IPS DF 6.9 (cell line): ENCODE measurements at regions not wholly inside any gene's neighbourhood (a gene's known extent, or its start where the extent isn't known, plus 50 kb on each side); places are given as distances from the start of the nearest gene placed in this dataset.

Experiments
- DNase-seq: peaks from one replicate; pipeline ENCODE4 v3.0.0-alpha.2; 2013; ENCODE audit warnings: low read depth, low spot score
- H3K27ac ChIP-seq: one replicate; pipeline ENCODE4 v1.5.1; 2013; ENCODE audit warnings: low read length, control low read depth
- H3K27me3 ChIP-seq: 2 replicates; pipeline ENCODE4 v1.6.1; 2013; ENCODE audit warnings: mild to moderate bottlenecking, low read length; ENCODE audit not compliant: control insufficient read depth, insufficient read depth
- H3K36me3 ChIP-seq: 2 replicates; pipeline ENCODE4 v1.6.1; 2013; ENCODE audit warnings: low read length; ENCODE audit not compliant: control insufficient read depth, insufficient read depth
- H3K4me1 ChIP-seq: 2 replicates; pipeline ENCODE4 v1.6.1; 2013; ENCODE audit warnings: low read length; ENCODE audit not compliant: control insufficient read depth, insufficient read depth
- H3K4me3 ChIP-seq: 2 replicates; pipeline ENCODE4 v1.5.1; 2013; ENCODE audit warnings: mild to moderate bottlenecking, low read length
- H3K9me3 ChIP-seq: 2 replicates; pipeline ENCODE4 v1.6.1; 2013; ENCODE audit warnings: low read length, inconsistent platforms; ENCODE audit not compliant: control insufficient read depth, insufficient read depth
- WGBS: extraction: QIAGEN DNeasy Blood & Tissue Kit; methylation state at CpG from one replicate; pipeline ENCODE4 v1.1.7; 2013; ENCODE audit warnings: mixed read lengths, missing lambda C conversion rate; ENCODE audit not compliant: insufficient read length, insufficient coverage; 5-methylcytosine and 5-hydroxymethylcytosine counted together

- no peak overlapping the region for H3K27ac ChIP-seq
- WGBS, result no CpG with 5 or more reads among the region's 1 CpG
- H3K27me3 ChIP-seq, result no peaks in the 10 kb centered on the region
- no peak overlapping the region for H3K4me3 ChIP-seq
- H3K9me3 ChIP-seq, result no peaks in the 10 kb centered on the region
- no peak for DNase-seq
- H3K36me3 ChIP-seq, result no peaks in the 10 kb centered on the region
- H3K4me1 ChIP-seq, result no peaks in the 10 kb centered on the region
Observed at GRCh38 chr4:20478412-20478811, 221.8 kb upstream of the PACRGL start.

GRCh38 chr4:20480165-20480947 lies 219.9 kb upstream of the PACRGL start:
- no peaks in the 10 kb centered on the region for H3K9me3 ChIP-seq
- no peaks in the 10 kb centered on the region for H3K4me1 ChIP-seq
- no peak overlapping the region for H3K27ac ChIP-seq
- H3K27me3 ChIP-seq, result no peaks in the 10 kb centered on the region
- H3K4me3 ChIP-seq, result no peak overlapping the region
- WGBS, result no CpG with 5 or more reads among the region's 7 CpGs
- DNase-seq, result no peak
- H3K36me3 ChIP-seq, result no peaks in the 10 kb centered on the region

GRCh38 chr4:20483416-20483815 lies 216.8 kb upstream of the PACRGL start:
- no peak for DNase-seq
- no peaks in the 10 kb centered on the region for H3K36me3 ChIP-seq
- no peak overlapping the region for H3K4me3 ChIP-seq
- no peaks in the 10 kb centered on the region for H3K9me3 ChIP-seq
- H3K27me3 ChIP-seq, result no peaks in the 10 kb centered on the region
- no peaks in the 10 kb centered on the region for H3K4me1 ChIP-seq
- H3K27ac ChIP-seq, result no peak overlapping the region
- WGBS, result no CpG with 5 or more reads among the region's 1 CpG

- Histone ChIP-seq H3K4me1 (no peaks in the 10 kb centered on the region), H3K27me3 (no peaks in the 10 kb centered on the region), H3K27ac (no peak overlapping the region), H3K36me3 (no peaks in the 10 kb centered on the region), H3K4me3 (no peak overlapping the region), H3K9me3 (no peaks in the 10 kb centered on the region)
- DNase-seq, result no peak
- WGBS, result no CpG with 5 or more reads among the region's 1 CpG
Observed at GRCh38 chr4:20486433-20486832, 213.8 kb upstream of the PACRGL start.

GRCh38 chr4:20487446-20487845 lies 212.8 kb upstream of the PACRGL start:
- no peak for DNase-seq
- H3K27me3 ChIP-seq, result no peaks in the 10 kb centered on the region
- WGBS, result no CpG with 5 or more reads among the region's 4 CpGs

GRCh38 chr4:20487852-20488251 lies 212.4 kb upstream of the PACRGL start:
- Histone ChIP-seq H3K27me3 (no peaks in the 10 kb centered on the region), H3K36me3 (no peaks in the 10 kb centered on the region), H3K4me1 (no peaks in the 10 kb centered on the region), H3K9me3 (no peaks in the 10 kb centered on the region), H3K27ac (no peak overlapping the region), H3K4me3 (no peak overlapping the region)
- no peak for DNase-seq
- WGBS, result no CpG with 5 or more reads among the region's 1 CpG

More at GRCh38 chr4:20487446-20487845, 212.8 kb upstream of the PACRGL start:
- Histone ChIP-seq H3K4me1 (no peaks in the 10 kb centered on the region), H3K27ac (no peak overlapping the region), H3K9me3 (no peaks in the 10 kb centered on the region), H3K36me3 (no peaks in the 10 kb centered on the region), H3K4me3 (no peak overlapping the region)

- Histone ChIP-seq H3K4me3 (no peak overlapping the region), H3K36me3 (no peaks in the 10 kb centered on the region), H3K27me3 (no peaks in the 10 kb centered on the region), H3K27ac (no peak overlapping the region), H3K9me3 (no peaks in the 10 kb centered on the region), H3K4me1 (no peaks in the 10 kb centered on the region)
- WGBS, result no CpG with 5 or more reads among the region's 3 CpGs
- DNase-seq, result no peak
Observed at GRCh38 chr4:20490734-20491133, 209.5 kb upstream of the PACRGL start.

- no peaks in the 10 kb centered on the region for H3K4me1 ChIP-seq
- no peak for DNase-seq
- no CpG with 5 or more reads among the region's 1 CpG for WGBS
- no peak overlapping the region for H3K27ac ChIP-seq
- no peaks in the 10 kb centered on the region for H3K9me3 ChIP-seq
- no peaks in the 10 kb centered on the region for H3K36me3 ChIP-seq
- H3K4me3 ChIP-seq, result no peak overlapping the region
- H3K27me3 ChIP-seq, result no peaks in the 10 kb centered on the region
Observed at GRCh38 chr4:20493761-20494353, 206.4 kb upstream of the PACRGL start.

GRCh38 chr4:20496068-20496467 lies 204.2 kb upstream of the PACRGL start:
- Histone ChIP-seq H3K4me1 (no peaks in the 10 kb centered on the region), H3K4me3 (no peak overlapping the region), H3K27me3 (no peaks in the 10 kb centered on the region), H3K27ac (no peak overlapping the region), H3K9me3 (no peaks in the 10 kb centered on the region), H3K36me3 (no peaks in the 10 kb centered on the region)
- no peak for DNase-seq
- no CpG with 5 or more reads among the region's 1 CpG for WGBS

GRCh38 chr4:20504146-20504545 lies 196.1 kb upstream of the PACRGL start:
- DNase-seq, result no peak
- H3K36me3 ChIP-seq, result no peaks in the 10 kb centered on the region
- H3K4me1 ChIP-seq, result no peaks in the 10 kb centered on the region
- H3K9me3 ChIP-seq, result no peaks in the 10 kb centered on the region
- H3K27ac ChIP-seq, result no peak overlapping the region
- no CpG with 5 or more reads among the region's 3 CpGs for WGBS
- H3K27me3 ChIP-seq, result no peaks in the 10 kb centered on the region
- H3K4me3 ChIP-seq, result no peak overlapping the region

- Histone ChIP-seq H3K4me1 (no peaks in the 10 kb centered on the region), H3K36me3 (no peaks in the 10 kb centered on the region), H3K27me3 (no peaks in the 10 kb centered on the region), H3K27ac (no peak overlapping the region), H3K9me3 (no peaks in the 10 kb centered on the region), H3K4me3 (no peak overlapping the region)
- WGBS, result no CpG with 5 or more reads among the region's 1 CpG
- no peak for DNase-seq
Observed at GRCh38 chr4:20505927-20506326, 194.3 kb upstream of the PACRGL start.
